Endodermal cell (in vitro differentiated cells): ENCODE measurements at regions not wholly inside any gene's neighbourhood (a gene's known extent, or its start where the extent isn't known, plus 50 kb on each side); places are given as distances from the start of the nearest gene placed in this dataset.
A peak's percentile ranks its signal among the peaks of the same experiment; 100 is the strongest.

Experiments
- DNase-seq: peaks from one replicate; pipeline ENCODE4 v3.0.0-alpha.2; 2017
- H3K27ac ChIP-seq: 2 replicates; pipeline ENCODE4 v1.5.1; 2013; ENCODE audit warnings: mild to moderate bottlenecking, low read depth, low read length, moderate library complexity
- H3K27me3 ChIP-seq: 2 replicates; pipeline ENCODE4 v1.6.1; 2013; ENCODE audit warnings: mild to moderate bottlenecking, low read length, moderate library complexity; ENCODE audit not compliant: insufficient read depth, control insufficient read depth, poor library complexity, severe bottlenecking
- H3K36me3 ChIP-seq: 2 replicates; pipeline ENCODE4 v1.7.0; 2013; ENCODE audit warnings: mild to moderate bottlenecking, low read length, moderate library complexity; ENCODE audit not compliant: control insufficient read depth, insufficient read depth
- H3K4me1 ChIP-seq: one replicate; pipeline ENCODE4 v1.7.0; 2013; ENCODE audit warnings: low read length; ENCODE audit not compliant: control insufficient read depth, insufficient read depth
- H3K4me3 ChIP-seq: 2 replicates; pipeline ENCODE4 v1.5.1; 2013; ENCODE audit warnings: mild to moderate bottlenecking, low read length, moderate library complexity
- H3K9ac ChIP-seq: 2 replicates; pipeline ENCODE4 v1.6.1; 2013; ENCODE audit warnings: mild to moderate bottlenecking, low read length, moderate library complexity; ENCODE audit not compliant: poor library complexity, severe bottlenecking; ENCODE audit errors: extremely low read depth
- H3K9me3 ChIP-seq: 2 replicates; pipeline ENCODE4 v1.6.1; 2013; ENCODE audit warnings: mild to moderate bottlenecking, low read length, moderate library complexity; ENCODE audit not compliant: control insufficient read depth
- H3K27ac Mint-ChIP-seq: 2 replicates; pipeline ENCODE4 v1.8.0; 2020; ENCODE audit warnings: mixed read lengths
- H3K27me3 Mint-ChIP-seq: 2 replicates; pipeline ENCODE4 v1.8.0; 2021; ENCODE audit warnings: mild to moderate bottlenecking, mixed read lengths; ENCODE audit not compliant: insufficient read depth
- H3K36me3 Mint-ChIP-seq: 2 replicates; pipeline ENCODE4 v1.8.0; 2020; ENCODE audit warnings: low read depth, mixed read lengths
- H3K4me1 Mint-ChIP-seq: 2 replicates; pipeline ENCODE4 v1.8.0; 2020; ENCODE audit warnings: mixed read lengths
- H3K4me3 Mint-ChIP-seq: 2 replicates; pipeline ENCODE4 v1.8.0; 2020; ENCODE audit warnings: mild to moderate bottlenecking, moderate library complexity, mixed read lengths
- H3K9me3 Mint-ChIP-seq: 2 replicates; pipeline ENCODE4 v1.8.0; 2020; ENCODE audit warnings: mild to moderate bottlenecking, mixed read lengths
- WGBS, 2 experiments: methylation state at CpG; one replicate each; pipeline versions ENCODE4 v1.1.5 to v1.1.7; 2013; ENCODE audit warnings: missing lambda C conversion rate in 2 of 2, mixed read lengths in 1 of 2; ENCODE audit not compliant: insufficient coverage in 1 of 2, insufficient read length in 1 of 2; 5-methylcytosine and 5-hydroxymethylcytosine counted together
- TF ChIP-seq, protein P1 (sequence below): fragments of 200-600 bp; sonication (generic); conservative IDR thresholded peaks from 2 replicates; pipeline ENCODE4 v1.5.0; 2021; ENCODE audit warnings: antibody characterized with exemption, mild to moderate bottlenecking

DNA sequence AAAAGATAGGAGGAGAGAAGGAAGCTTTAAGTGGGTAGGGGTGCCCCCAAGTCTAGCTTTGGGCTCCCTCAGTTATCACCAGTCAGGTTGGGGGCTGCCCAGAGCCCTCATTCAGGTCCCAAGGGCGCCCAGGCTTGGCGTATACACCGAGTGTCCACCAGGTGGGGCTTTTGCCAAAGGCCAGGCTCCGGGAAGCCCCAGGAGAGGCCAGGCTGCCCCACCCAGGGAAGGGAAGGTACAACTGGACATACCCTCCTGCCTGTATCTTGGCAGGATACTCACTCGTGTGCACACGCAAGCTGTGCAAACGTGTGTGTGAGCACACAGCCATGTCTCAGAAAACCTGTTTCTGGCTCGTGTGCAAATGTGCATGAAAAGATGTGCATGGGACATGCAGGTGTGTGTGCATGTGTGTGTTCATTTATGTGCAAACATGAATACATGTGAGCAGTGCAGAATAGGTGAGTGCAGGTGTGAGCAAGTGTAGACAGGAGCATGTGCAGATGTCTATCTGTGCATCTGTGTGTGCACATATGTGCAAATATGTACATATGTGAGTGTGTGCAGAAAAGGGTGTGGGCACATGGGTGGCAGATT is 103.9 kb upstream of the MYL2 start:
- no peaks in the 10 kb centered on the region for H3K4me1 Mint-ChIP-seq
- H3K9me3 Mint-ChIP-seq = peaks cover 2% of the 10 kb centered on the region
- no peak overlapping the region for H3K9ac ChIP-seq
- H3K36me3 ChIP-seq = no peaks in the 10 kb centered on the region
- peak; percentile 94 for DNase-seq
- H3K4me3 Mint-ChIP-seq = no peak overlapping the region
- no peaks in the 10 kb centered on the region for H3K9me3 ChIP-seq
- peaks cover 30% of the 10 kb centered on the region for H3K27me3 Mint-ChIP-seq
- WGBS, 2 experiments = 11 to 13% methylated on average over 5 to 8 of the region's 8 CpGs
- no peaks in the 10 kb centered on the region for H3K36me3 Mint-ChIP-seq
- H3K27ac ChIP-seq = no peak overlapping the region
- H3K4me1 ChIP-seq = no peaks in the 10 kb centered on the region
- no peak overlapping the region for H3K27ac Mint-ChIP-seq
- no peak overlapping the region for H3K4me3 ChIP-seq
- TF ChIP-seq, protein P1, sequence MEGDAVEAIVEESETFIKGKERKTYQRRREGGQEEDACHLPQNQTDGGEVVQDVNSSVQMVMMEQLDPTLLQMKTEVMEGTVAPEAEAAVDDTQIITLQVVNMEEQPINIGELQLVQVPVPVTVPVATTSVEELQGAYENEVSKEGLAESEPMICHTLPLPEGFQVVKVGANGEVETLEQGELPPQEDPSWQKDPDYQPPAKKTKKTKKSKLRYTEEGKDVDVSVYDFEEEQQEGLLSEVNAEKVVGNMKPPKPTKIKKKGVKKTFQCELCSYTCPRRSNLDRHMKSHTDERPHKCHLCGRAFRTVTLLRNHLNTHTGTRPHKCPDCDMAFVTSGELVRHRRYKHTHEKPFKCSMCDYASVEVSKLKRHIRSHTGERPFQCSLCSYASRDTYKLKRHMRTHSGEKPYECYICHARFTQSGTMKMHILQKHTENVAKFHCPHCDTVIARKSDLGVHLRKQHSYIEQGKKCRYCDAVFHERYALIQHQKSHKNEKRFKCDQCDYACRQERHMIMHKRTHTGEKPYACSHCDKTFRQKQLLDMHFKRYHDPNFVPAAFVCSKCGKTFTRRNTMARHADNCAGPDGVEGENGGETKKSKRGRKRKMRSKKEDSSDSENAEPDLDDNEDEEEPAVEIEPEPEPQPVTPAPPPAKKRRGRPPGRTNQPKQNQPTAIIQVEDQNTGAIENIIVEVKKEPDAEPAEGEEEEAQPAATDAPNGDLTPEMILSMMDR = peak; percentile 97
- peaks cover 8% of the 10 kb centered on the region for H3K27me3 ChIP-seq

DNA sequence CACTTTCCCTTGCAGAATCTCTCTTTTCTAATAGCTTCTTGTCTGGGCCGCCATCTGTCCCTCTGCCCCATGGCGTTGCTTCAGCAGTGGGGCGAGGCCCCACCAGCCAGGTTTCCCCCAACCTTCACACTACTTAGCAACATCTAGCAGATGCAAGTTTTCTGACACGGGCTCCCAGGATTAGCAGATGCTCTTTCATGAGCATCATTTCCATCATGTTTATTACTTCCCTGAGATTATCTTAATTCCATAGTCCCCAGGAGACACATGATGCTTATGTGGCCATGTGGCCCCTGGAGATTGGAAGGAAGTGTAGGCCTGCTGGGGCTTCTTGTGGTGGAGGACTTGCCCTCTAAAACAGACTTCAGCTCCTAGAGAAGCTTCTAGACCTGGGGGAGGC is 102.0 kb upstream of the MYL2 start:
- Histone ChIP-seq H3K27me3 (peaks cover 8% of the 10 kb centered on the region), H3K9me3 (no peaks in the 10 kb centered on the region), H3K4me3 (no peak overlapping the region), H3K4me1 (no peaks in the 10 kb centered on the region), H3K36me3 (no peaks in the 10 kb centered on the region), H3K9ac (no peak overlapping the region), H3K27ac (no peak overlapping the region)
- Mint-ChIP-seq H3K27me3 (peaks cover 27% of the 10 kb centered on the region), H3K4me3 (no peak overlapping the region), H3K27ac (no peak overlapping the region), H3K4me1 (no peaks in the 10 kb centered on the region), H3K9me3 (peaks cover 2% of the 10 kb centered on the region), H3K36me3 (no peaks in the 10 kb centered on the region)
- TF ChIP-seq, protein P1 = no peak
- DNase-seq = no peak
- 91 to 93% methylated on average over 3 to 4 of the region's 4 CpGs for WGBS, 2 experiments

DNA sequence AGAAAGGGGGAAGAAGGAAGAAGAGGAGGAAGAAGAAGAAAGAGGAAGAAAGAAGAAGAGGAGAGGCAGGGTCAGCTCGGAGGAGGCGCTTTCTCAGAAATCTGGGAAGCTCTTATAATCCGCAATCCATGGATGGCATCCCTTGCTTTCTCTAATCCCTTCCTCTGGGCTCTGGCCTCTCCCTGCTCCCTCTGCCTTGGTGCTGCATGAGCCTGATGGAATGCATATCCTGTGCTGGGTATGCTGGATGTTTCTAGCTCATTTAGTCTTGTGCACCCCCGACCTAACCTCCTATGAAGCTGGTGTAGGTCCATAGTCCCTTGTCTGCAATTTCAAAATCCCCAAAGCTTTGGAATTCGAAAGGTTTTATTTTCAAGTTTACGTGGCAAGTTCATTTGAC is 94.2 kb upstream of the MYL2 start:
- Mint-ChIP-seq H3K36me3 (no peaks in the 10 kb centered on the region), H3K27ac (no peak overlapping the region), H3K4me1 (no peaks in the 10 kb centered on the region), H3K27me3 (peaks cover 11% of the 10 kb centered on the region), H3K9me3 (no peaks in the 10 kb centered on the region), H3K4me3 (no peak overlapping the region)
- peak; percentile 59 for DNase-seq
- Histone ChIP-seq H3K4me3 (no peak overlapping the region), H3K9me3 (no peaks in the 10 kb centered on the region), H3K4me1 (no peaks in the 10 kb centered on the region), H3K36me3 (no peaks in the 10 kb centered on the region), H3K9ac (no peak overlapping the region), H3K27me3 (no peaks in the 10 kb centered on the region), H3K27ac (no peak overlapping the region)
- WGBS, 2 experiments = 70 to 83% methylated on average over 3 to 6 of the region's 6 CpGs
- TF ChIP-seq, protein P1 = no peak
